ENCODE measurements at regions not wholly inside any gene's neighbourhood (a gene's known extent, or its start where the extent isn't known, plus 50 kb on each side); places are given as distances from the start of the nearest gene placed in this dataset.

- no peak for TF ChIP-seq CTCF (IDR thresholded peaks at IDR 0.05; ENCODE audit: insufficient read depth, low read depth, low read length, missing control alignments)
These were observed 276.5 kb upstream of the ERCC4 start for GRCh38 chr16:13643412-13643811.

GRCh38 chr16:13645601-13646245 is 274.2 kb upstream of the ERCC4 start:
- no peak for TF ChIP-seq CTCF (IDR thresholded peaks at IDR 0.05; ENCODE audit: insufficient read depth, low read depth, low read length, missing control alignments)
- no peak overlapping the region for H3K4me3 ChIP-seq (ENCODE audit: low read length)
- no peak for DNase-seq (ENCODE audit: low read depth)

More at GRCh38 chr16:13643412-13643811, 276.5 kb upstream of the ERCC4 start:
- DNase-seq (ENCODE audit: low read depth) = no peak
- no peak overlapping the region for H3K4me3 ChIP-seq (ENCODE audit: low read length)

- no peak for TF ChIP-seq CTCF (IDR thresholded peaks at IDR 0.05; ENCODE audit: insufficient read depth, low read depth, low read length, missing control alignments)
- no peak for DNase-seq (ENCODE audit: low read depth)
These were observed 259.1 kb upstream of the ERCC4 start for GRCh38 chr16:13660807-13661206.

GRCh38 chr16:13665876-13666275 is 254.1 kb upstream of the ERCC4 start:
- TF ChIP-seq CTCF (IDR thresholded peaks at IDR 0.05; ENCODE audit: insufficient read depth, low read depth, low read length, missing control alignments) = no peak
- H3K4me3 ChIP-seq (ENCODE audit: low read length) = no peak overlapping the region
- no peak for DNase-seq (ENCODE audit: low read depth)

More at GRCh38 chr16:13660807-13661206, 259.1 kb upstream of the ERCC4 start:
- H3K4me3 ChIP-seq (ENCODE audit: low read length) = no peak overlapping the region

- no peak for TF ChIP-seq CTCF (IDR thresholded peaks at IDR 0.05; ENCODE audit: insufficient read depth, low read depth, low read length, missing control alignments)
- DNase-seq (ENCODE audit: low read depth) = no peak
- no peak overlapping the region for H3K4me3 ChIP-seq (ENCODE audit: low read length)
These were observed 247.8 kb upstream of the ERCC4 start for GRCh38 chr16:13672196-13672595.

GRCh38 chr16:13680021-13680889 is 239.7 kb upstream of the ERCC4 start:
- DNase-seq (ENCODE audit: low read depth) = no peak
- TF ChIP-seq CTCF (IDR thresholded peaks at IDR 0.05; ENCODE audit: insufficient read depth, low read depth, low read length, missing control alignments) = no peak
- H3K4me3 ChIP-seq (ENCODE audit: low read length) = no peak overlapping the region
